ENCODE measurements at regions not wholly inside any gene's neighbourhood (a gene's known extent, or its start where the extent isn't known, plus 50 kb on each side); places are given as distances from the start of the nearest gene placed in this dataset.
"Not testable (repeated sequence)": the region's sequence is repeated elsewhere in the genome, so short reads cannot be mapped to it uniquely, and the experiment has no call there.

DNA sequence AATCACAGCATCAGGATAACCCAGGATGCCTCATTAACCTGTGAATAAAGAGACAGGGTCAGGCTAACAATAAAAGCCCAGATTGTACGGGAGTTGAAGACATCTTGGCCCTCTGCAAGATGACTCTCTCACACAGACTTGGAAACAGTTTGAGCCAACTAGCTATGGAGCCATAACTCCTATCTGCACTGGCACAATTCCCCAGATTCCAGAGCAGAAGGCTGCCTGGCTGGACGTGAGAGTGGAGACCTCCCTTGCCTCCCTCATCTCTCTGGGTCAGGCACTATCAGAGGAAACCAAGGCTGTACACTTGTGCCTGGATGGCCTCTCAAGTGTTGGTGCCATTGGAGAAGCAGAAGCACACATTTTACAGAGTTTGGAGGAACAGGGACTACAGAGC, 312.6 kb downstream of the THBS2 start:
- DNase-seq (ENCODE audit: low spot score): no peak
- FAIRE-seq: no peak

DNA sequence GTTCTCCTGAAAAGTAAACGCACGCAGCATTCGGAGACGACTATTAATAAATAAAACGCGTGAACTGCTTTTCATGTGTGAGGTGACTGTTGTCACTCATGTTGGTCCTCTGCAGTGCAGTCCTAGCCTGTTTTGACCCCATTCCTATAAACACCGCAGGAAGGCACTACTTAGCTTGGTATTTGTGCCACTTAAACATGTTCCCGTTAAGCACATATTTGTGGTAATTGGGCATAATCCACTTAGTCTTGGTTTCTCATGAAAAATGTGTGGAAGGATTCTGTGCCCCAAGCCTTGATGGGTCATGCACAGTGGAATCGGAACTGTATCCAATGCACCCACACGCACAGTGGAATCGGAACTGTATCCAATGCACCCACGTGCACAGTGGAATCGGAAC, 313.9 kb downstream of the THBS2 start:
- no peak for FAIRE-seq
- no peak for DNase-seq (ENCODE audit: low spot score)

DNA sequence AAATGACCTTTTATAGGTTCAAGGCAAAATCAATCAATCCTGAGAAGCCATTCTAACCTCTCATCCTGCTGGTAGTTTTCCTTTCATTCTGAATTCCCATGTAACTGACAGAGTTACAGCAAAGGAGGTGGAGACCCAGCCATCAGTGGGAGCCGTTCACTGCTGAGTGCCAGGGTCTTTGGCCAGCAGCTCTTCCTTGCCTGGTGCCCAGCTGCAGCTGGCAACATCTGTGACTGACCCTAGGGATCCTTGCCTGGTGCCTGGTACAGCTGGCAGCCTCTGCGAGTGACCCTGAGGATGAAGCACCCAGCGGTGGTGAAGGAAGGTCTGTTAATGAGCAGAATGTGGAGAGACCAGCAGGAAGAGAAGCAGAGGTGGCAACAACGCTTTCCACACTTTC, 314.6 kb downstream of the THBS2 start:
- FAIRE-seq (no peak), DNase-seq (ENCODE audit: low spot score) (no peak)

DNA sequence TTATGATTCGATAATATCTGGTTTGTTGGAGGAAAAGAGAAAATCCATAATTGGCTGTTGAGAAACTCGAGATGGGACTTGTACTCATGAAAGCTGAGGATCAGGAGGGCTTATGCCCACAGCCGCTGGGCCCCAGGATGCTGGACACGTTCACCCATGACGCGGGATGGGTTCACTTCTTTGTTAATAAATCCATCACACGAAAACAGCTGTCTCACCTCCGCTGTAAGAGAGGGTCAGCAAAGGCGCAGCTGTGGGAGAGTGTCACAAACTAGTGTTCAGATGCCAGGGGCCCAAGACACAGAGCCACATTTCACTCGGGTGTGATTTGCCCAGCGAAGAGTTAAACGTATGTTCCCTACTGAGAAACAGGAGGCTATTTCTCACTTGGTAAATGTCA, 315.1 kb downstream of the THBS2 start:
- no peak for DNase-seq (ENCODE audit: low spot score)
- no peak for FAIRE-seq

DNA sequence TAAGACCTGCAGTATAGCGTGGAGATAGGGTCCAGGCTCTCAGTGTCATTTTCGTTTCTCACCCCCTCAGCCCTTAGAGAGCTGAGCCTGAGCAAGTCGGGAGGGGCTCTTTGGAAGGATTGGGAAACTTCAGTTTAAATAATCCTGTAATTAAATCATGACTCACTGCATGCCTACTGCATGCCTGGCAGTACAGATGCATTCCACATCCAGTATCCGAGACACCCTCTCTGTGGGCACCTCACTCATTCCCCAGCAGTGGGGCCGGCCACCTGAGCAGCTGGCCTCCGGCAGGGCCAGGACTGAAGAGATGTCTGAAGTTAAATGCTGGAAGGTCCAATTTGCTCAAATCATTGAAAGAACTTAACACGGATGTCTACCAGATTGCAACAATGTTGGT, 316.6 kb downstream of the THBS2 start:
- DNase-seq (ENCODE audit: low spot score): no peak
- FAIRE-seq: no peak

DNA sequence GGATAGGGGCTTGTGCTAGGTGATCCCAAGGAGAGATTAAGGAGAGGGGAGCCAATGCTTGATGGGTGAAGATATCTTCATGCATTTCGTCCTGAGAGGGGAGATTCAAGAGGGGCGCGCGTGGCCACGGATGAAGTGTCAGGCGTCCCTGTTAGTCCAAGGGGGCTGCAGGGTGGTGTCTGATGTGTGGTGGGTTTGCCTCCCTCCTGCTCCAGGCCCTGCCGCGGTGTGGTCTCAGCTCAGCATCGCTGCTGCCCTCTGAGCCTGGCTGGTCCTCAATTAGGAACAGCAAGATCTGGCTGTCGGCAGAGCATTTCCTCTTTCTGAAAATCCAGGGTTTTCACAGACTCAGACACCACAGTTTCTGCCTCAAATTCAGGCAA, 318.0 kb downstream of the THBS2 start:
- FAIRE-seq: no peak
- no peak for DNase-seq (ENCODE audit: low spot score)

DNA sequence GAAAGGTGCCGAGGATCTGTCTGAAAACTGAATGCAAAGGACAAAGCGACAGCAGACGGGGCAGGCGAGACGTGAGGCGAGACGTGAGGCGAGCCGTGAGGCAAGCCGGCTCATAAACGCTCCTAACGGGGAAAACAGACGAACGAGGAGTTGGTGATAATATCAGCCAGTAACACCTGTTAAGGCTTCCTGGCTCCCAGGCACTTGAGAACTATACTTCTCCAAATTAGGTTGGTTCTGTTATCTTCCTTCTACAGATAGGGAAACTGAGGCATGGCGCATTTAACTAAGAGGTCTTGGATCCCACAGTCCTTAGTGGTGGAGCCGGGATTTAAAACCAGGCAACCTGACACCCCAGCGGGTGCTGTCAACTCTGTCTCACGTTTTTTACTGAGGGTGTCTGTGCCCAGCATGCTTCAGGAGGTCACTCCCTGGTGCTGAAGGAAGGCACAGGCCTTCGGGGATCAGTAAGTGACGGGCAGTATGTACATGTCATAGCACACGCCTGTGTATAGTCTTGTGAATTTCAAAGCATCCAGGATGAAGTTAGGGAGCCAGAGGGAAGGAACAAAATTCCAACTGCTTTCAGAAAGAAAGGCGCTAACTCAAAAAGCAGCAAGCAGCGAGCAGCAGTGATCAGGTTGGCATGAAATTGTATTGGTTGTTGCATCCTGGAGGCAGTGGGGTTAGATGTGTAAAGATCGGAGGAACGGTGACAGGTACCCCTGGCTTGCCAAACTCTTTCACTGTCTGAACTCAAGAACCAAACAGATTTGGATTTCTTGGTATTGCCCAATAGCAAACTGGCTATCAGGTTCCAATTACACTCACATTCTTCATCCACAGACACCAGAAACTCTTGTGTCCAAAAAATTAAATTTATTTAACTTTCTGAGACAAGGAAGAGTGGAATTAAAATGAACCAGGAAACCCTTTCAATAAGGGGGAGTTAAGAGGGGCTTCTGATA, 318.7 kb downstream of the THBS2 start:
- FAIRE-seq (no peak), DNase-seq (ENCODE audit: low spot score) (no peak)

DNA sequence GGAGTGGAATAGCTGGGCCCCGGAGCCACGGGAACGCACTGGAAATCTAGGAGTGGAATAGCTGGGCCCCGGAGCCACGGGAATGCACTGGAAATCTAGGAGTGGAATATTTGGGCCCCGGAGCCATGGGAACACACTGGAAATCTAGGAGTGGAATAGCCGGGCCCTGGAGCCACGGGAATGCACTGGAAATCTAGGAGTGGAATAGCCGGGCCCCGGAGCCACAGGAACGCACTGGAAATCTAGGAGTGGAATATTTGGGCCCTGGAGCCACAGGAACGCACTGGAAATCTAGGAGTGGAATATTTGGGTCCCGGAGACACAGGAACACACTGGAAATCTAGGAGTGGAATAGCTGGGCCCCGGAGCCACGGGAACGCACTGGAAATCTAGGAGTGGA, 321.5 kb downstream of the THBS2 start:
- DNase-seq (ENCODE audit: low spot score): not testable (repeated sequence)

DNA sequence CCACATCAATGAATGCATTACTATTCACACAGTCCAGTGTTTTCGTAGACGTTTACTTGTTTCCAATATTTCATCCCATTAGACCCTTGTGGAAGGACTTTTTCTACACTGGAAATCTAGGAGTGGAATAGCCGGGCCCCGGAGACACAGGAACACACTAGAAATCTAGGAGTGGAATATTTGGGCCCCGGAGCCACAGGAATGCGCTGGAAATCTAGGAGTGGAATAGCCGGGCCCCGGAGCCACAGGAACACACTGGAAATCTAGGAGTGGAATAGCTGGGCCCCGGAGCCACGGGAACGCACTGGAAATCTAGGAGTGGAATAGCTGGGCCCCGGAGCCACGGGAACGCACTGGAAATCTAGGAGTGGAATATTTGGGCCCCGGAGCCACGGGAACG, 322.6 kb downstream of the THBS2 start:
- DNase-seq (ENCODE audit: low spot score): not testable (repeated sequence)

More for the DNA sequence above, 321.5 kb downstream of the THBS2 start:
- not testable (repeated sequence) for FAIRE-seq

DNA sequence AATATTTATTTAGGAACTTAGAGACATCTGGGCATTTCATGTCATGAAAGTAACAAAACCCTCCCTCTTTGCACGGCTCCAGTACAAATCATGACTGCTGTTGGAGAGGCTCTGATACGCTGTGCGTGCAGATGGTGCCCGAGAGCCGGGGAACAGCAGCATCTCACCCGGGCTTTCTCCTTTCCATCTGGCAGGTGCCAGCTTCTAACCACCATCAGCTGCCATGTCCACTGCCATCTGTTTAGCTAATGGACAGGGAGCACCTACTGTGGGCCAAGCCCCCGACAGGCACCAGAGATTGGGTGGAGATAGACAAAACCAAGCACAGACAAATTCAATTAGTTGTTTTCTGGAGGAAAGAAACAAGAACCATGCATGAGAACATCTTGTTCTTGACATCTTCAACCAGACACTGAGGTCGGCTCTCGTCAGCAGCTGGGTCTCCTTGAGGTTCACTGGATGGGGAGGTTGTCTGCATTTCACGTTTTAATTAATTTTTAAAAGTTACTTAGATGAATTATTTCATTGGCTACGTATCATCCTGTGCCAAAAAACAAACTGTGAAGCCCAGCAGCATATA, 323.7 kb downstream of the THBS2 start:
- DNase-seq (ENCODE audit: low spot score) (no peak), FAIRE-seq (no peak)

More for the DNA sequence above, 322.6 kb downstream of the THBS2 start:
- not testable (repeated sequence) for FAIRE-seq

DNA sequence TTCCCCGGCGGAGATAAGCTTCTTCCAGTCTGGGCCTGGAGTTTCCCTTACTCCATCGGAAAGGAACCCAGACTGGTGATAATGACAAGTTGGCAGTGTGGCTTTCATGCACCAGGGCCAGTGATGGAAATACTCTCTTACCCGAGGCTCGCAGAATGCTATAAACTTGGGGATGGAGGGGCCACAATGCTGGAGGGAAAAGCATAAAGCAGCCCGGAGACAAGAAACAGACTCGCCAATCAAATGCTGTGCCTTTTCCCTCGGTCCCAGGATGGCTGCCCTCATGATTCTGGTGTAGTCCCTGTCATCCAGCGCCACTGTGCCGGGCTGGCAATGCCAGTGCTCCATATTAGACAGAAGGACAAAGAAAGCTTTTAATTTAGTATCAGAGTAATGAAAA, 325.6 kb downstream of the THBS2 start:
- FAIRE-seq: no peak
- DNase-seq (ENCODE audit: low spot score): no peak

DNA sequence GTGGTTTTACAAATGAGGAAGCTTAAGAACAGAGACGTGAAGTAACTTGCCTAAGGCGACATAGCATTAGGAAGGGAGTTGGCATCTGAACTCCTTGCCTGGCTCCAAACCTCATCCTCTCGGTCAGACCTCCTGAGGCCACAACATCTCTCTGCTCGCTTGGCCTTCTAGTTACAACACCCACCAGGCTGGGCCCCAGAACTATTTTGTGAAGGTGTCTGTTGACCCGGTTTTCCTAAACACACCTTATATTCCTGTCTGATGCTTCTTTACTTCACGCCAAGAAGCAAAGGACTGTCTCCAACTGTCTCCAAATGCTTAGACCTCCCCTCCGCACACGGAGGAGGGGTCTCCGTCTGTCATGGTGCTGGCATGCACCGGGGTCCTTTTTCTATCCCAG, 326.6 kb downstream of the THBS2 start:
- FAIRE-seq (no peak), DNase-seq (ENCODE audit: low spot score) (no peak)

DNA sequence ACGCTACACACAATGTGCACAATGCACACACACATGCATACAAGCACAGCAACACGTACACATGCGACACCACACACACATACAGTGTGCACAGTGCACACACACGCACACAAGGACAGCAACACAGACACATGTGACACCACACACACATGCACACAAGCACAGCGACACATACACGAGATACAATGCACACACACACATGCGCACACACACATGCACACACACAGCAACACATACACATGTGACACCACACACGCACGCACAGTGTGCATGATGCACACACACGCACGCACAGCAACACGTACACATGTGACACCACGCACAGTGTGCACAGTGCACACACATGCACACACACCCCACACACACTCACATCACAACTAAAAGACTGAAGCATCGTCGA, 327.3 kb downstream of the THBS2 start:
- no peak for DNase-seq (ENCODE audit: low spot score)
- no peak for FAIRE-seq

DNA sequence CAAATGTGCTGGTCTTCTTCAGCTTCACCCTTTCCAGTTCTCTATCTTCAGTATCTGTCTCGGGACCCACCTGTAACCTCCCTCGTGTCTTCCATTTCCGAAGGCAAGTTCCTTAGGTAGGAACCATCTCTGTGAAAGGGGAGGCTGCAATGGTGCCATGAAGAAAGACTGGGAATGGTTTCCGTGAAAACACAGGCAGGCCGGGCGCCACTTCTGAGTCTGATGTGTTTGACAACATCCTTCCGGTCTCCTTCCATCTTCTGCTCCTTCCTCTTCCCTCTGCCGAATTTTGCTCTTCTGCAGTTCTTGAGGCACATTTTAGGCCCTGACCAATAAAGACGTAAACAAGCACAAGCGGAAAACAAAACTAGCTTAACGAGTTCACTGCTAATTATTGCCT, 328.0 kb downstream of the THBS2 start:
- no peak for DNase-seq (ENCODE audit: low spot score)
- FAIRE-seq: no peak

DNA sequence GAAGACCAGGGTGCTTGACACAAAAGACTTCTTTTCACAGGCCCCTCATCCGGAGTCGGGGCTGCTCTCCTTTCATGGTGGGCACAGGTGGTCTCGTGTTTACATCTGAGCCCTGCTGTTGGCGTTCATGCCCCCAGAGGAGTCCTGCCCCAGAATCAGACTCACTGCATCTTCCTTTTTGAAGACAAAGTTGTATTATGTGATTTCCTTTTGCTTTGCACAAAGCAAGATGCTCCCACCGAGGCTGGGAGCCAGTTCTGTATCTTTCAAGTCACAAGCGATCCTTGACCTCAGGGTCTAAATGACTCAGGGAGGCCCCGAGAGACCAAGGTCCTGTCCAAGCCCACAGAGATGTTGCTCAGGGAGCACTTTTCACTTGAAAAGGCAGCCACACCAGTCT, 330.5 kb downstream of the THBS2 start:
- FAIRE-seq (no peak), DNase-seq (ENCODE audit: low spot score) (no peak)

DNA sequence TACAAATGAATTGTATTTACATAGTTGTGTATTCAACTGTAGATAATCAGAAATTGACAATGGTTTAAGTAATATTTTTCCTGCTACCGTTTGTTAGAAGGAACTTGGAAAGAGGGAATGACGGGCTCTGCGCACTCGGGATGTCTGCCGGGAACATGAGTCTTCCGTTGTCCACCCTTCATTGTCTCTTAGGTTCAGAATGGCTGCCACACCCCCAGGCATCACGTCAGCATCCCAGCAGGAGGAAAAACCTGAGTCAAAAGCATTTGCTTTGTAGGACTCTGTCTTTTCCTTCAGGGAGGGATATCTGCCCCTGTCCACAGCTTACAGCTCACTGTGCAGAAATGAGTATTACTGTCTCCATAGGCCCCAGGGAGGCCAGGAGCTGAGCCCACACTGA, 331.2 kb downstream of the THBS2 start:
- no peak for FAIRE-seq
- DNase-seq (ENCODE audit: low spot score): no peak

DNA sequence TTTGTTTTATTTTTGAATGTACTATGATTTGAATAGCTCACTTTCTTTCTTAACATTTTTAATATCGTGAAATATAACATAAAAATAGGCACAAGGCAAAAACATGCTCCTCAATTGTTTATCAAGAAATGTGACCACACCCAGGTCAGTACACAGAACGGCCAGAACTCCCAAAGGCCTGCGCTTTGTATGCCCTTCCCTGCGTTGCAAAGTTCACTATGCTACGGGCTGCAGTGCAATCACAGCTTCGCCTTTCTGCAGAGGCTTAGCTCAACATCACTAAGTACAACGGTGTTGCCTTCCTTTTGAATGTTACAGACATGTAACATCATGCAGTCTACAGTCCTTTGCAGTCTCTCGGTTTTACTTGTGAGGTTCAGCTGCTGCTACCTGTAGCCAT, 333.4 kb downstream of the THBS2 start:
- DNase-seq (ENCODE audit: low spot score) (no peak), FAIRE-seq (no peak)

DNA sequence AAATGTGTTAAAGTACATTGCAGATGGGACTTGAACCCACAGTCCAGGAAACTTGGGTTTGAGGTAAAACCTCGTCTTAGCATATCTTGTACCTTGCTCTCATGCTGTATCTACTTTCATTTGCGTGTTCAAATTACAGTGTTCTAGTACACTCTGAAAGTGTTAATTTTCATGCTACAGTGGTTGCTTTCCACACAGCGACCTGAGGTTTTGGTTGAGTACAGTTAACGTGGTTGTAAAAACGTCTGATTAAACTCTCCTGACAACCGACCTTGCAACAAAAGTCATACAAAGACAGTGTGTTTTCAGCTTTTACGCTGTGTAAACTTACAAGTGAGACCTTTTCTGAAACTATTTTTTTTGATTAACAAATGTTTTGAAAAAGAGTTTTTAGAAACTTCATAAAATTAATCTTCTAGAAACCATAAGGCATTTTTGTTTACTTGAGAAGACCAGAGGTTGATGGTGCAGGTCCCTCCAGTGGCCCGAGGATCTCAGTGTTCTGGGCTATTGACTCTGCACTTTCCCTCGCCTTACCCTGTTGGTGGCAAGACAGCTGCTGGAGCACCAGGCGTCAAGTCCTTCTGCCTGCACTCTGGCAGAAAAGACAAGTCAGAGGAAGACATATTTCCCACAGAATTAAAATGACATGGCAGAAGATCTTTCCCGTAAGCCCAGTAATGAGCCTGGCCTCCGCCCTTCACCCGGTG, 334.0 kb downstream of the THBS2 start:
- FAIRE-seq (no peak), DNase-seq (ENCODE audit: low spot score) (no peak)

DNA sequence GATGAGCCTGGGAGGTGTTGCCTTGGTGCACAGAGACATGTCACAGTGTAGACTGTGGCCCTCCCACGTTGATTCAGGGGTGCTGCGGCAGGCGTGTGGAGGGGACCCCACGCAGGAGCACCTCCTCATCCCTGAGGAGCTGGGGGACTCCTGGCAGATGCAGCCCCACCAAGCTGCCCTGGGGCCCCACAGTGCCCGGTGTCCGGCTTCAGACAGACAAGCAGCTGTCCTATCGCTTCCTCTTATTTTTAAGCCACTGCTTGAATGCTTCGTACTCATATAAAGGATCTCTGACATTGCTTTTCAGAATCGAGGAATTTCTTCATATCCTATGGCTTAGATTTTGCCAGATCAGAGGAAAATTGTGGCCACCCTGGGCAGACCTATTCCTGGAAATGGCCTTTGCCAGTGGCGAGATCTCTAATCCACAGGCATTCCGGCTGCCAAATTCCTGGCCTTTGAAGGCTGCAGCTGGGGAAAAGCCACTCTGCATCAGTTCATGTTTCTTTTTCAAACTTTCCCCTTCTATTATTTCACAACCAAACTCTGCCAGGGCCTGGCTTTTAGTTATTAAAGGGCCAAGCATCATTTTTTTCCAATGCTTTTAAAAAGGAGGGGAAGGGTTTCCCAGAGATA, 337.0 kb downstream of the THBS2 start:
- FAIRE-seq (no peak), DNase-seq (ENCODE audit: low spot score) (no peak)

DNA sequence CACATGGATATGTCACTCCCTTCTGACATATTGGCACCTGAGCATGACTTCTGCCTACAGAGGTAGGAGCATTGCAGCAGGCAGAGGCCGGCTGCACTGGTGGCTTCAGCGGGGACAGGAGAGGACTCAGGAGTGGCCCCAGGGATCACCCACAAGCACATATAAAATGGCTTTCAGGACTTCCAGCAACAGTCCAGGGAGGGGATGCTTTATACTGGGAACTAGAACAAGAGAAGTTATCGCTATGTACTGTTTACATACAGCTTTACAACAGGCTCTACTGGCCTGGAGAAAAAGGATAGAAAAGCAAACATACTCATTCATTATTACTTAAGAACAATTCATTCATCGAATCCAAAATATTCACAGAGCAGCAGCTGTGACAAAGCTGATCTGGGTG, 337.8 kb downstream of the THBS2 start:
- DNase-seq (ENCODE audit: low spot score) (no peak), FAIRE-seq (no peak)

DNA sequence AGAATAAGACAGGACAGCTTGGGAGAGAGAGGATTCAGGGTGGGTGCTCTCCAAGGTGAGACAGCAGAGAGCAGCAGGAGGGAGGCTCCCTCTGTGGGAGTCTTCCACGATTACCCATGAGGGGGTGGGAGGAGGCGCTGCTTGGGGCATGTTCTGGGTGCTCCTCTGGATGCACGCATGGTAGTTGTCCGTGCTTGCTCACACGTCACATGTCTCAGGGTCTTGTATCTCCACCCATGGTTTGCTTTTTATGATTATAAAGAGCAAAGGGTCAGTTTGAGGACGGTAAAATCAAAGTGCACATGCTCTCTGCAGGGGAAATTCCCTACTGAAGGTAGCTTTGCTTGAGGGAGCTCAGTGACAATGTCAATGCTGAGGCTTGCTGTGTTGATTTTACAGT, 338.4 kb downstream of the THBS2 start:
- FAIRE-seq: no peak

More for the DNA sequence above, 338.4 kb downstream of the THBS2 start:
- DNase-seq (ENCODE audit: low spot score): no peak

Measured in RCC 7860 (cell line).